GM21381 (cell line): ENCODE measurements at regions not wholly inside any gene's neighbourhood (a gene's known extent, or its start where the extent isn't known, plus 50 kb on each side); places are given as distances from the start of the nearest gene placed in this dataset.
A peak's percentile ranks its signal among the peaks of the same experiment; 100 is the strongest.
"Not testable (repeated sequence)": the region's sequence is repeated elsewhere in the genome, so short reads cannot be mapped to it uniquely, and the experiment has no call there.

Experiments used
- ATAC-seq: cut with Tn5 transposase; IDR thresholded peaks from one replicate; pipeline ENCODE4 v1.9.1; 2021; ENCODE audit warnings: mild to moderate bottlenecking, moderate library complexity; ENCODE audit not compliant: unreplicated experiment

DNA sequence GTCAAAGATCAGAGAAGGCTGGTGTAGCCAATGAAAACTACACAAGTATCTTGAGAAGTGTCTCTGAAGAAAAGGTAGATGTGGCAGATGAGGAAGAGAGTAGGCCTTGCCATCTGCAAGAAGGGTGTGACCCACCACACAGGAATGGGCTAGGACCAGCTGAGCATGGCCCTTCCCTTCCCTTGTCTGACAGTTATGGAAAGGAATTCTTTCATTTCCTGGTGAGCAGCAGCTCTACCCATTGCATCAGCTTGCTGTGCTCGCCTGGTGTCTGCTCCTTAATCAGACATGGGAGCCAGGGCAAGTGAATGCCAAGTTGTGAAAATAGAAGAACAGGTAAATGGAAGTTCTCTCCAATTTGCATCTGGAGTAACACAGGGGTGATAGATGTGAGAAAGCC is 145.2 kb upstream of the KRR1 start:
- no peak for ATAC-seq

DNA sequence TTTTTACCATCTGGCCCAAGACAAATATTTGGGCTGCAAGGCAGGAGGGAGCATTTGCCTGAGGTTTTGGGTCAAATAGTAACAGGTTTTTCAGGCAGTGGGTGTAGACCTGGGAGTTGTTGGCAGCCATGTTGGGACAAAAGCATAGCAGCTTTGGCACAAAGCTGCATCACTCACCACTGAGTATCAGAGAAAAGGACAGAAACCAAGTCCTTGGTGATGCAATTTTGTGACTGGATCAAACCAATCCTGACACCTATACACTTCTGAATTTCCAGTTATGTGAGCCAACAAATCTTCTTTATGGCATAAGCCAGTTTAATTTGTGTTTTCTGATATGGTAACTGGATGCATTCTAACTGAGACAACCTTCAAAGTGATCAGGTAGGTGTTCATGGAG is 144.8 kb upstream of the KRR1 start:
- no peak for ATAC-seq

DNA sequence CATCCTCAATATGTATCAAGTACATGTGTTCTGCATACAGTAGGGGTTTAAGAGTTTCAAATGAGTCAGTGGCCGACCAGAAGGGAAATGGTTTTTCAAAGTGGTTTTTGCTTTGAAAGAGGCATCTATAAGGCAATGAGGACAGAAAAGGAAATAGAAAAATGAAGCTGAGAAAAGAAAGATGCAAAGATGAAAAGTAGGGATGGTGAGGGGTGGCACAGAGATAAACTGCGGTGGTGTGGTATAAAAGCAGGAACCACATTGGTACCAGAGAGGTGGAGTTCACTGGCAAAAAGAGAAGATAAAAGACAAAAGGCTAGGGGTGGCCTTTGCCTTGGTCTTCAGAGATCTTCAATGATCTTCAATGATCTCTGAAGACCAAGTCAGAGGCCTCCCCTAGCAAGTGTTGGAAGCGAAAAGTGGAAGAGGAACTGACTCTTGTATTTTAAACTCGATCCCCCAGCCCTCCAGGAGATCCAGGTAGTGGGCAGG is 144.0 kb upstream of the KRR1 start:
- peak; percentile 56 for ATAC-seq

DNA sequence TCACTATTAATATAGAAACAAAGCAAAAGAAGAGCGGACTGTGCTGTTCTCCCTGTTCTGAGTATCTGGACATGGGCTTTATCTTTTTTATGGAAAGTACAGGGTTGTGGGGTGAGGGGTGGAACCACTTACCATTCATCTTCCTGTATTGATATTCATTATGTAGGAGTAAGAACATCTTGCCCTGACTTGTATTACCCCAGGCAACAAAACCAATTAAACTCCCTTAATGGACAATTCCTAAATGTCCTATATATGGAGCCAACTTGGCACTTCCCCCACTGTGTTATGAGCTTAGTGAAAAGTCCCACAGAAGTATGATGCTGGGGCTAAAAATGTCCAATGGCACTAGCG is 139.9 kb upstream of the KRR1 start:
- ATAC-seq = no peak

DNA sequence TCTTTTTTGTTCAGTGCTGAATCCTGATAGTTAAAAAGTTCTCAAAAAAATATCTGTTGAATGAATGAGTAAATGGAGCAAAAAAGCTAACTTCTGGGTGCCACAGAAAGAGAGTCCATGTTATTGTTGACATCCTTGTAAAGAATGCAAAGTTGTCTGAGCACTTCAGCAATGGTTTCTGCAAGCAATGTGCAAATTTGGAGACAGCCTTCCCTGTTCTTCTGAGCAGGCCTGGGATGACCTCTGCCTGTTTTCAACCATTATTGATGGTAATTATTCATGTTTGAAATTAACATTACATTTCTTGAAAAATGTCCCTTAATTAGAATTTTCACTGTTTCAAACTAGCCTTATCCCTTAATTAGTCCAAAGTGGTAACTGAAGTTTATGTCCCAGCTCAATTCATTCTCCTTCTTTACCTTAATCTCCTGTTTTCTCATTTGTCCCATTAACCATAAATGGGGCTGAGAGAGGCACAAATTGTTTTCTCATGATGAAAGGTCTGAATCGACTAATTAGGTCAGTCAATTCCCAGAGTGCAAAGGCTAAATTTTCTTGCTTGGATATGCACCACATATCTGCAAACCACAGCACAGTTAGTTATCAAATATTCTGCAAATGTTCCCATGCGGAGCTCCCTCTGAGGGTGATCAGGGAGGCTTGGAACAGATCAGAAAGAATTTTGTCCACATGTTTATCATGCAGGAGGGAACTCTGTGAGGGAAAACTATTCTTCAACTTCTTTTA is 139.4 kb upstream of the KRR1 start:
- ATAC-seq = no peak

DNA sequence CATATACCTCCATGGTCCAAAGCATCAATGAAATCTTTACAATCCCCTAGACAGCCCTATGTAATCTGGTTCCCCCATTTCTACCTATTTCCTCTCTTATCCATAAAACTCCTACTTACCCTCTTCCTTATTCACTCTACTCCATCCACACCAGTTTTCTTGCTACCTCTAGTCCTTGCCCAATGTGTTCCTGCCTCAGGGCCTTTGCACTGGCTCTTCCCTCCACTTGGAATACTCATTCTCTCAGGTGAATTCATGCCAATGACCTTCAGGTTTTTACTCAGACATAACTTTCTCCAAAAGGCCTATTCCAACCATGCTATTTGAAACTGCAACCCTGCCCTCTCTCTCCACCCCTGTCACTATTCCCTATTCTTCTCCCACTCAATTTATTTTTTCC is 138.7 kb upstream of the KRR1 start:
- no peak for ATAC-seq

DNA sequence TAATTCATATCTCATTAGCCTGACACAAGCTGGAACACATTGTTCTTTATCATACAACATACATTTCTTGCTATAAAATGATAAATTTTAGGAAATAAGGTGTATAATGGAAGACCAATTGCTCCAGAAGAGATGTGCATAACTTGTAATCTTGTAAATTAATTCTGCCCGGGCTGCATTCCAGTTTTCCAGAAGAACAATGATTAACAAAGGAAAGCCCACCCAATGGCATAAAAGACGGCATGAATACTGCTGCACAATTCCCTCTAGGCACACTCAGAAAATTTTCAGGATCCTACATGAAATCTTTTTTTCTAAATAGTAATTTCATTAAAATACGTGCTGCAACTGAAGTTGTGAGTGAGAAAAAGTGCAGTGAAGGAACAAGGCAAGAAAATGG is 137.4 kb upstream of the KRR1 start:
- no peak for ATAC-seq

DNA sequence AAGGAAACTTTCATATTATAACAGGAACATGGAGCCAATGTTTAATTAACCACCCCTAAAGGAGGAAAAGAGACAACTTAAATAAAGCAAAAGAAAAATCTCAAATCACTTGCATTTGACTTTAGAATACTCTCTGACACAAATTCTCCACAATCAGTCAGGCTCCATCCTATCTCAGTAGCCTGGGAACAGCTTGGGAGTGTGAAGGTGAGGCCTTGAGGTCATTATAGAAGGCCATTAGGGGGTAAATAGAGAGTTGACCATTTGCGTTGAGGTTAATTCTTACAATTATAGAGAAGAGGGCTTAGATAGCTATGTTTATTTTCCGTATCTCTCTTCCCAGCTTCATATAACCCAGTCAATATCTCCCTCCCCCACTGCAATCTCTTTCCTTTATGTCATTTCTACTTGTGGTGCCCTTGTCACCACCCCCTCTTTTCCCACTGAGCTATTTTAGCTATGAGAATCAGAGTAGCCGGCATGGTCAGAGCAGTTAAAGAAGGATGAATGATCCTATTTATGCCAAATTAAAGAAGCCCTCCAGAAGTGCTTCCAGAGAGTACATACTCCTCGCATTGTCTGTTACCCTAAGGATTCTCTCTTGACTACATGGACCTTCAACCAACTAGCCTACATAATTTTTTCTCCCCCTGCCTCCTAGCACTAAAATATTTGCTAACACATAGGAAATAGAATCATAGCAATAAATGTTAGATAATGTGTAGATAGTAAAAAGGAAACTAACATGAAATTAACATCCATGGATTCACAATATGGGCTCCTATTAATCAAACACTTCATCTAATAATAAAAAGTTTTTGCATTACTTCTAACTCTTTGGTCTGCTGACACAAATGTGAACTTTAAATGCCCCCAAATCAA is 135.2 kb upstream of the KRR1 start:
- no peak for ATAC-seq

DNA sequence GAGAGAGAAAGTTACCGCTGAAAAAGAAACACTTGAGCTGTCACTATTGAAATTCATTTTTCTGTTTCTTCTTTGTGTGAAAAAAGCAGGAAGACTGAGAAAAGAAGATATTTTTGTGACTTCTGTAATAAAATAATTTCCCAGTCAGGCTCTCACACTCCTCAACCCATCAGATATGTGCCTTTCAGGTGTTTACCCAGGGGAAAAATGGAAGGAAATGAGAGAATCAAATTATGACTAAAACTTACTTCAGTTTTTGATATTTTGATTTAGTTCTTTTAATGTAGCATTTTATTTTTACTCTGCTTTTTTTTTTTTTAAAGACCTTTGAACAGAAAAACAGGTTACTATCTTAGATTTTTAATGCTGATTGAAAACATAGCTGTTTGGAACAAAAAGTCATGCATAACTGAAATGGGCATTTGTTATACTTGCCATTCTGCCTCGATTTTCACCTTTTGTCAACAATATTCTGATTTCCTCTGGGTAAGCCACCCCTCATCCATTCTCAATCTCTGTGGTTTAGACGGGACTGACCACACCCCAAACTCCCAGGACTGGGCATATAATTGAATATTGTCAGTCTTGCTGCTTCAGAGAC is 133.2 kb upstream of the KRR1 start:
- ATAC-seq = no peak

DNA sequence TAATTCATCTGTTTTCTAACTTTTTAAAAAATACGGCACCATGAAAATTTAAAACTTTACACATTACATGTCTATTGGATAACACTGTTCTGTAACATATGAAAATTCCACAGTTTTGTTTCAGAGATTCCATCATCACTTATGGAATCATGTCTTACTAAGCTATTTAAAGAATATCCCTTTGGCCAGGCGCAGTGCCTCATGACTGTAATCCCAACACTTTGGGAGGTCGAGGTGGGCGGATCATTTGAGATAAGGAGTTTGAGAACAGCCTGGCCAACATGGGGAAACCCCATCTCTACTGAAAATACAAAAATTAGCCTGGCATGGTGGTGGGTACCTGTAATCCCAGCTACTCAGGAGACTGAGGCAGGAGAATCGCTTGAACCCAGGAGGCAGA is 131.7 kb upstream of the KRR1 start:
- not testable (repeated sequence) for ATAC-seq

DNA sequence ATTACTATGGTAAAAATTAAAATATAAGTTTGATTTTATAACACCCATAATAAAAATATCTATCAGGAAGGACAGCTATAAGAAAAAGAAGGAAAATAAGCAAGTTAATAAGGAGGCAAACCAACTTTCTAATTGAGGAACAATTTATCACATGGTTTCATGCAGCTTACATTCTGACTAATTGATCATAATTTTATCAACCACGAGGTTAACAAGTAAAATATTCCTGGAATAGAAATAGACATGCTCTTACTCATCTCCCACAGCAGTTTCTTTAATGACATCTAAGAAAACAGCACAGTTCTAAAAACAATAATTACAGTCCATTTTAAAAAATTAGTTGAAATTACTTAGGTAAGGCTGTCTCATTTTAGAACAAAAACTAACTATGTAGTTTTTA is 130.8 kb upstream of the KRR1 start:
- no peak for ATAC-seq

DNA sequence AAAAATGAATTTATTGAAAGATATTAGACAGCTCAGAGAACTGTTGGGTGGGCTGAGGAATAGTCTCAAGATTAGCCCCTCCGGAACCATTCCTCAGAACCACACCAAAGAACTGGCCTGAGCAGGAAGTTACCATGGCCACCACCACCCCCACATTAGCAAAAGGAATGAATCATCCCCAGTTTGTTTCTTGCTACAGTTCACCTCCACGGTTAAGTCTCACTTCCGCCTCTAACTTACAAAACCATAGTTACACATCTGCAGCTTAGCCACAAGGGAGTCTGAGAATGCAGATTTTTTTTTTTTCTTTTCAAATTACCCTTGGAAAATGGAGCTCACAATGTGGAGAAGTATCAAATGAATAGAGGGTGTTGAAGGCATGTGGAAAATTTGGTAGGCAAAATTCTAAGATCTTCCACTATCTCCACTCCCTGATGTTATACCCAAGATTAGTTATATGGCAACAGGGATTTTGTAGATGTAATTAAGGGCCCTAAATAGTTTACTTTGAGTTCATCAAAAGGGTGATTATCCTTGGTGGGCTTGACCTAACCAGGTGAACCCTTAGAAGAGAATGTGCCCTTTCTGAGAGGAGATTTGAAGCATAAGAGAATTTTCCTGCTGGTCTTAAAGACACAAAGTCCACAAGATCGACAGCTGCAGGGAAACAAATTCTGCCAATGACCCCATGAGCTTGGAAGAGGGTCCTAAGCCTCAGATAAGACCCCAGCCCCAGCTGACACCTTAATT is 129.8 kb upstream of the KRR1 start:
- peak; percentile 99 for ATAC-seq

DNA sequence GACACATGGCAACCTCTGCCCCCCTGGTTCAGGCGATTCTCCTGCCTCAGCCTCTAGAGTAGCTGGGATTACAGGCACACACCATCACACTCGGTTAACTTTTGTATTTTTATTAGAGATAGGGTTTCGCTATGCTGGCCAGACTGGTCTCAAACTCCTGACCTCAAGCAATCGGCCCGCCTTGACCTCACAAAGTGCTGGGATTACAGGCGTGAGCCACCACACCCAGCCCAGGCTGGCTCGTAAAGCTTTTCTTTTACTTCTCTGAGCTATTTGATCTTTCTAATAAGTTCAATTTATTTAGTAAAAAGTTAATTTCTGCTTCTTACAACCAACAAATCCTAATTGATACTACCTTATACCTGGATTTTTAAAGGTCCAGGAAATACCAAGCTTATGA is 127.4 kb upstream of the KRR1 start:
- ATAC-seq = no peak

DNA sequence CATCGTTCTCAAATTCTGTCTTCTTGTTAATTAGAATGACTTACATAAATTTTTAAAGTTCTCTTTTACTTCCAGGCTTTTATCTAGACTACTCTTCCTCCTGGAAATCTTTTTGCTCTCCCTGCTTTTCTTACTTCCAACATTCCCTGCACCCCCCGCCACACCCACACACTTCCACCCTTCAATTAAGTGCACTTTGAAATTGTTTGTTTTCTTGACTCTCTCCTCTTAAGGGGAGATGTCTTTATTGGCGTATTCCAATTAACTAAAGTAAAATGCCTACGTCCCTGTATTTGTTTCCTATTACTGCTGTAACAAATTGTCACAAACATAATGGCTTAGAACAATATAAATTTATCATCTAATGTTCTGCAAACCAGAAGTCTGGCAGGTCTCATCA is 125.2 kb upstream of the KRR1 start:
- no peak for ATAC-seq

DNA sequence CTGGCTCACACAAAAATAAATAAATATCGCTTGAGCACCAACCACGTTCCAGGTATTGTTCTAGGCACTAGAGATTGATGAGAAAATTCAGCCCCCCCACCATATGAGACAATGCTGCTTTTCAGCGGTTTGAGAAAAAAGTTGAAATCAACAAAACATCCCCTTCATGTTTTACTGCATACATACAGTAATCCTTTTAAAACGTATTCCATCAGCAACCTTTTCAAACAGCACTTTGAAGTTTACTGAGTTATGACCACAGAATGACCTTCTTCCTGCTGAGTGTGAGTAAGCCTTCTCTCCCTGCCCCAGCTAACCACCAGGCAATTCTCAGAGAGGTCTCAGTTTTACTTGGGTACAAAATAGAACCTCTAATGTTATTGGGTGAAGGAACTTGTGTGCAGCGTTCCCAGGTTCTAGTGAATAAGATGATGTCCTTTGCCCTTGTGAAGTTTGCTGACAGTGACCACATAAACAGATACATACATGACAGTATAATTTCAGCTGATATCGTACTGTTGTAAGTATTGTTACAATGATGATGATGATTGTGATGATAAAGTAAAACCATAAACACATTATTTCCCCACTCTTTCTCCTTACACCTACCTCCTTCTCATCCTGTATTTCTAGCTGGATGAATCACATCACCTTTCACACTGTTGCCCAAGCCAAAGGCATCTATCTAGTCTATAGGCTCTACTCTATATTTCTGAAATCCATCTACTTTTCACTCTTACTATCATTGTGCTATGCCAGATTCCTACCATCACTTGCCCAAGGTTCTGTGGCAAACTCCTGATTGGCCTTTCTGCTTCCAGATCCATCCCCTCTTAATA is 124.4 kb upstream of the KRR1 start:
- ATAC-seq = no peak

DNA sequence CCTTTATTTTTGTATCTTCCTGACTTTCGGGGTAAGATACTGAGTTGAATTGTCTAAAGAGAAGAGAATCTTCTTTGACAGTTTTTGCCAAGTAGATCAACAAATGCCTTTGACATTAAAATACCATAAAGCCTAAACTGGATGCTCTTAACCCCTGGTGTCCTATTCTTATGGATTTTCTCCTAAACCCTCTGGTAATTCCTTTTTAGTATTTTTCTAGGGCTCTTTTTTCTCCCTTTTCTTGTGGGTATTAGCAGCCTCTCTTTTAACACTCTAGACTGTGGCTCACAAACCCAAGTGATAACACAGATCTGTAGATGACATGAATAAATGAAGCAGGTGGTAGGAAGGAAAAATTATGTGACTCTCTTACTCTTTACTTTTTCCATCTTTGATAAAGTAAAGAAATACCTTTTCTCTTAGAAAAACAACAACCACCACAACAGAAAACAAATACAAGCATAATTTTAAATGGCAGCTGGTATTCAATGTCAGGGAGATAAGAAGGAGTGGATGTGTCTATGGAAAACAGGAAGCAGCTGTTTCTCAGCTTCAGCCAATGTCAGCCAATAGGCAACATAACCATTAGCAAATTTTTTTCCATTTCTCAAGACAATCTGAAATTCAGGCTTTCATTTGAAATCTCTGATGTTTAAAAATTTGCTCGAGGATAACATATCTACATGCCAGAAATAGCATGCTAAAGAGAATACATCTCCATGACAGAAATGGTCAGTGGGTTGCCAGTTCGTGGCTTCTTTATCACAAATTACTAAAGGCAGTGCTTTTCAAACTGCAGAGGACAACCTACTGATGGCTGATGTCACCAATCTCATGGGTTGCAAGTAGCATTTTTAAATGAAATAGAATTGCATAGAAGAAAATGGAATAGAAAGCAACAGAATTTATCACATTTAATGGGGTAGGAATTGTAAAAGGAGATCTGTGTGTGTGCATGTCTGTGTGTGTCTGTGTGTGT is 123.1 kb upstream of the KRR1 start:
- ATAC-seq = no peak

DNA sequence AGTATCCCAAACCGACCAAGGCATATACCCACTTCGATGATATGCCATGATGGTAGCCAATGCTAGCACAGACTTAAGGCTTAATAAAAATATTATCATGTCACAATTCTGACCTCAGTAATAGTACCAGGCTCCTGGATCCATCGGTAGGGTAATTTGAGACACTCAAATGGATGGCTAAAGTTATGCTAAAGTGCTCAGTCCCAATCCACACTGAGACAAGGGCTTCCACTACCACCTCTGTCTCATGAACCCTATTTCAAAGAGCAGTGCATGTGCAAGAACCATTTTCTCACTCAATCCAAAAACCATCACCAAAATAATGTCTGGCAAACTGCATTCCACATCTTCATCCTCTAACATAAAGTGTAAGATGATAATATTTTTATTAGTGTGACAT is 122.4 kb upstream of the KRR1 start:
- no peak for ATAC-seq

DNA sequence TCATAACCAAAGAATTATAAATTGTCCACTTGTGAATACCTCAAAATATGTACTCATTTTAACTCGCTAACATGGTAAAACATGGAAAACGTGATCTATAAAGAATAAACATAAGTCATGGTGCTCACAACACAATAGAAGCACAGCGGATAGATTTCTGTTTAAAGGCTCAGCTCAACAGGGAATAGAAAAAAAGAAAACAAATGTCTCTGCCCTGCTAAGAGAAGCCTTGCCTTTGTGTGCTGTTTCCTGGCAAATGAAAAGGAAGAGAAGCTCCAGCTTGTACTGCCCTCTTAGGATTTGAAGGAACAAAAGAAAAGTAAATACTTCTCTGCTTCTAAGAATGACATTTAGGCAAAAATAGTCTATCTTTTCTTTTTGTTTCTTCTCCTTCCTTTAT is 121.0 kb upstream of the KRR1 start:
- ATAC-seq = no peak

DNA sequence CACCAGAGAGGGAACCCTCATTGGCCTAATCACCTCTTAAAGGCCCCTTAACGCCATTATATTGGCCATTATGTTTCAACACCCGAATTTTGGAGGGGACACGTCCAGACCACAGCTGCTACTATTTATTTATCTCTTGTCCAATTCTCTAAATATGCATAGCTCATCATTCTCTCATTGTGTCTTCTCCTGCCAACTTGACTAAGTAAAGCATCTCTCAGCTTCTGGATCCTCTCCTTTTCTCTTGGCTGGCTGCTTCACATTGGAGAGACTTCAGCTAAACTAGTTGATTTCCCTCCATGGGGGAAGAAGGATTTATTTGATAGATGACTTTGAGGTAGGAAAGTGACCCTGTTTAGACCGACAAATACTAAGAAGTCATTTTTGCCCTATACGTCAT is 120.4 kb upstream of the KRR1 start:
- no peak for ATAC-seq
